ENCODE measurements at regions not wholly inside any gene's neighbourhood (a gene's known extent, or its start where the extent isn't known, plus 50 kb on each side); places are given as distances from the start of the nearest gene placed in this dataset.
"Not testable (repeated sequence)": the region's sequence is repeated elsewhere in the genome, so short reads cannot be mapped to it uniquely, and the experiment has no call there.

GRCh38 chr4:137800861-137801260 lies 268.6 kb upstream of the PCDH18 start:
- Histone ChIP-seq H3K36me3 (replicated peaks in 1 of 2; ENCODE audit: insufficient read depth in 1 of 2, low read depth in 2 of 2) (no peaks in the 10 kb centered on the region), H3K27me3 (no peaks in the 10 kb centered on the region), H3K9me3 (no peaks in the 10 kb centered on the region), H3K4me3 (no peak overlapping the region), H3K27ac (no peak overlapping the region), H3K4me1 (no peaks in the 10 kb centered on the region)
- no peak for ATAC-seq
- intact Hi-C loops (cut with DNase I): no loop called here
- WGBS, 2 donors: 0 to 49% methylated on average over 1 of the region's 1 CpG
- DNase-seq: no peak
- no peak for TF ChIP-seq POLR2A (IDR thresholded peaks at IDR 0.05)
- TF ChIP-seq CTCF (IDR thresholded peaks at IDR 0.05): no peak

- H3K27me3 ChIP-seq: no peaks in the 10 kb centered on the region
- no peak for ATAC-seq
Measured at GRCh38 chr4:137794764-137795254, 262.5 kb upstream of the PCDH18 start.

GRCh38 chr4:137789263-137789662 lies 257.0 kb upstream of the PCDH18 start:
- H3K4me1 ChIP-seq; H3K27ac ChIP-seq; intact Hi-C loops (cut with DNase I); ATAC-seq; DNase-seq; H3K36me3 ChIP-seq (replicated peaks in 1 of 2; ENCODE audit: insufficient read depth in 1 of 2, low read depth in 2 of 2); H3K27me3 ChIP-seq; H3K4me3 ChIP-seq; H3K9me3 ChIP-seq: not testable (repeated sequence)
- WGBS, 2 donors: 81 to 82% methylated on average over 3 of the region's 3 CpGs

More at GRCh38 chr4:137794764-137795254, 262.5 kb upstream of the PCDH18 start:
- Histone ChIP-seq H3K27ac (no peak overlapping the region), H3K4me3 (no peak overlapping the region), H3K36me3 (replicated peaks in 1 of 2; ENCODE audit: insufficient read depth in 1 of 2, low read depth in 2 of 2) (no peaks in the 10 kb centered on the region), H3K9me3 (no peaks in the 10 kb centered on the region), H3K4me1 (peaks cover 4% of the 10 kb centered on the region)
- TF ChIP-seq CTCF (IDR thresholded peaks at IDR 0.05) (no peak), POLR2A (IDR thresholded peaks at IDR 0.05) (no peak)
- intact Hi-C loops (cut with DNase I): no loop called here
- WGBS, 2 donors: 43 to 51% methylated on average over 6 of the region's 6 CpGs
- peak in 2 of 4 donors; percentile 11 to 27 for DNase-seq

- H3K4me1 ChIP-seq; H3K27ac ChIP-seq; intact Hi-C loops (cut with DNase I); ATAC-seq; H3K36me3 ChIP-seq (replicated peaks in 1 of 2; ENCODE audit: insufficient read depth in 1 of 2, low read depth in 2 of 2); H3K9me3 ChIP-seq; DNase-seq; H3K27me3 ChIP-seq; H3K4me3 ChIP-seq: not testable (repeated sequence)
- WGBS, 2 donors: 62 to 63% methylated on average over 7 of the region's 7 CpGs
Measured at GRCh38 chr4:137783923-137784322, 251.6 kb upstream of the PCDH18 start.

GRCh38 chr4:137775701-137776100 lies 243.4 kb upstream of the PCDH18 start:
- no peak overlapping the region for H3K27ac ChIP-seq
- TF ChIP-seq POLR2A (IDR thresholded peaks at IDR 0.05) (no peak), CTCF (IDR thresholded peaks at IDR 0.05) (no peak)
- ATAC-seq (no peak), DNase-seq (no peak)
- no peaks in the 10 kb centered on the region for H3K27me3 ChIP-seq
- H3K4me3 ChIP-seq: no peak overlapping the region
- no peaks in the 10 kb centered on the region for H3K4me1 ChIP-seq
- no peaks in the 10 kb centered on the region for H3K9me3 ChIP-seq
- no peaks in the 10 kb centered on the region for H3K36me3 ChIP-seq (replicated peaks in 1 of 2; ENCODE audit: insufficient read depth in 1 of 2, low read depth in 2 of 2)
- intact Hi-C loops (cut with DNase I): no loop called here
- 48 to 66% methylated on average over 3 of the region's 3 CpGs for WGBS, 2 donors

- Histone ChIP-seq H3K27me3 (no peaks in the 10 kb centered on the region), H3K4me3 (no peak overlapping the region), H3K9me3 (no peaks in the 10 kb centered on the region), H3K27ac (no peak overlapping the region), H3K4me1 (no peaks in the 10 kb centered on the region), H3K36me3 (replicated peaks in 1 of 2; ENCODE audit: insufficient read depth in 1 of 2, low read depth in 2 of 2) (no peaks in the 10 kb centered on the region)
- DNase-seq (no peak), ATAC-seq (no peak)
- intact Hi-C loops (cut with DNase I): no loop called here
- TF ChIP-seq POLR2A (IDR thresholded peaks at IDR 0.05) (no peak), CTCF (IDR thresholded peaks at IDR 0.05) (no peak)
Measured at GRCh38 chr4:137774501-137774900, 242.2 kb upstream of the PCDH18 start.

All from body of pancreas (tissue), 4 donors.